ENCODE measurements at regions not wholly inside any gene's neighbourhood (a gene's known extent, or its start where the extent isn't known, plus 50 kb on each side); places are given as distances from the start of the nearest gene placed in this dataset.
A peak's percentile ranks its signal among the peaks of the same experiment; 100 is the strongest.

DNA sequence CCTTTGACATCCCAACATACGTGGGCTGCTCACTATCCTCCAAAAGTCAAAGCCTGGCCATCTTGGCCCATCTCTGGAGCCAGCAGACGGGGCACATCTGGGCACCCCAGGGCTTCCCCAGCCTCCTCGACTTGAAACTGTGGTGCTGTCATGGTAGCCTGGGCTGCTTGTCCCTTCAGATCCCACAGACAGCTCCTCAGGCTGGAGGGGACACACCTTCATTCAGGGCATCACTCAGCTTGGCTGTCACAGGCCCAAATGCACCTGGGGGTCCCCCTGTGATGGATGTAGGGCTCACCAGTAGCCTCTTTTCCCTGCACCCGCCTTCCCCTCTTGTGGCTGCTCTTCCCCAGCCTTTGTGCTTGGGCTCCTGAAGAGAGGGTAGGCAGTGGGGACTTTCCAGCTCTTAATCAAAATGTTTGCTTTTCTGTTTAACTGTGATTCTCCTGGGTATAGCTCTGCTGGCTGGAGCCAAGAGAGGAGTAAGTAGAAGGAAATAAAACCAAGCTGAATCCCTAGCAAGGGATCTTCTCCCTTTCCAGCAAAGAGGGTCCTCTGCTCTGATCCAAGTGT lies 92.3 kb downstream of the GYPC start:
- no peak for DNase-seq

DNA sequence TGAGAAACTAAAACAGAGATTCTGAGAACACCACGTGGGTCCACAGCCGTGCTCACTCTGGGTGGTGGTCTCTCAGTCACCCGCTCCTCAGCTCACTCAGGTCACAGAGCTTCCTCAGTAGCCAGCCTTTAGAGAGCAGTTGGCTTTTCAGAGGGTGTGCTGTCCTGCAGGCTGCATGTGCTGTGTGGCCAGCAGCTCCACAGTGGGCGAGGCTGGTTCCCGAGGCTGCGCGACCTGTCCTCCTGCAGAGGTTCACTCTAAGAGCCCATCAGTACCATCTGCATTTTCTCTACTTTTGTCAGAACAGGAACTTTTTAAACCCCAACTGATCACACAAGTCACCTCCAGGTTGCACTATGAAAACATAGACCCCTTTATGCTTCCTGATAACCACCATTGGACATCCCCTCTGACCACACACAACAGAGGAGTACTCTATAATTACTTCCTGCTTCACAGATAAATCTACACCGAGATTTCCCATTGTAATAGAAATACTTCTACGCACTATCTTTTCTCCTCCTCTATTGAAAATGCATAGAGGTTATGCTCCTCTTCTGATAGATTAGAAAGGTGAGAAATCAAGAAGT lies 93.1 kb downstream of the GYPC start:
- DNase-seq, result no peak

DNA sequence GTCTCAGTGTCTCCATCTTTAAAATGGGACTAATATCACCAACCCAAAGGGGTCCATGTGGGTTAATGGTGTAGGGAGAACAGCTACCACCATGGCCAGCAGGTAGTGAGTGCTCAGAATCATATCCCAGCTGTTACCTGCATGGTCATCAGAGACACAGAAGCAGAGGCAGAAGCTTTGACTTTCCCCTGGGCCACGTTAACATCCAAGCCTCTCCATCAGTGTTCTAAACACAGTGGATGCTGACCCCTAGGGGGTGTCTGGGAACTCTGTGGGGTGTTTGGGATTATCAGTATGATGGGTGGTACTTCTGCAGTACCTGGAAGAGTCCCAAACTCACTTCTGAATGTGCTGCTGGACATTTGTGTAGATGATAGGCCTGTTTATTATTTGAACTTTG lies 93.6 kb downstream of the GYPC start:
- DNase-seq, result peak; percentile 9

DNA sequence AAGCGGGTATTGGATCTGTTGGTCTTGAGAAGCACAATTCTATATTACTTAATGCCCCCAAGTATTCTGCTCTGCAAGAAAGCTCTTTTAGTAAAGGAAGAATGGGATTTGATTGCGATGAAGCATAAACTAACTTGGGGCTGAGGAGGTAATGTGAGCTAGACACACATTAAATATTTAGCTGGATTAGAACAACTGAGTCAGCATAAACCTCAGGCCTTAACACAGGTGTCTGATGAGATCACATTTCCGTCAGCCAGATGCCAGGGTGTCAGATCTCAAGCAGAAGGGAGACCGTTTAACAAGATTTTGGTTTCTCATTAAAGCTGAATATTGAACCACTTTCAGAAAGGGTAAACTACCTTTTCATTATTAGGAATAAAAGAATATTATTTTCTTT lies 94.5 kb downstream of the GYPC start:
- DNase-seq, result no peak

DNA sequence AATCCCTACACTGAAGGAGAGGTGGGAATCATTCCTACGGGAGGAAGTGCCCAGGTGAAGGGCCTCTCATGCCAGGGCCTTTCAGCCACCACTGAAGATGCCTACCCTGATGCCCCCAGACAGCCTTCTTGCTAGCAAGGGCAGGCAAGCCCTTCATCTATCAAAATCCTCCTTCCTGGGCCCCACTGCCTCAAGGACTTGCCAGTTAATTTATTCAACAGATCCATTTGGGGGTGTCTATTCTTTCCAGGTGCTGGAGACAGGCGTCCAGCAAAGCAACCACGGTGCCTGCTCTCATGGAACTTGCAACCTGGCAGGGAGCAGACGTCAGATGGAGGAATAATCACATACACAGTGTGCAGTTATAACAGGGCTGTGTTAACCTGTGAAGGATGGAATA lies 95.5 kb downstream of the GYPC start:
- DNase-seq, result no peak

DNA sequence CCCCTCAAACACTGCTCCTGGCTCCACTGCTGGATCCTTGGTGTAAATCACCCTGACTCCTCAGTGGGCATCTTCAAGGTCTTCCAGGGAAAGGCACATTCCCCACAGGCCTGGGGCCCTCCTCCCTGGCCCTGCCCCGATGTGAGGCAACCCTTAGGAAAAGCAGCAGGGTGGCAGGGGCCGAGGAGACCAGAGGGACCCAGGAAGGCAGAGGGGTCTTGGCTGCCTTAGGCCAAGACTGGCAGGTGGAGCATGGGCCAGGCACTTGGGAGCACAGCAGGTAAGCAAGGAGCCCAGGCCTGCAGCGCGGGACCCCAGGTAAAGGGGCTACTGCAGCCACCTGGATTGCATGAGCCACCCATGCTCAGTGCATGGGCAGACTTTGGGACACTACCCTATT lies 96.9 kb downstream of the GYPC start:
- DNase-seq, result no peak

DNA sequence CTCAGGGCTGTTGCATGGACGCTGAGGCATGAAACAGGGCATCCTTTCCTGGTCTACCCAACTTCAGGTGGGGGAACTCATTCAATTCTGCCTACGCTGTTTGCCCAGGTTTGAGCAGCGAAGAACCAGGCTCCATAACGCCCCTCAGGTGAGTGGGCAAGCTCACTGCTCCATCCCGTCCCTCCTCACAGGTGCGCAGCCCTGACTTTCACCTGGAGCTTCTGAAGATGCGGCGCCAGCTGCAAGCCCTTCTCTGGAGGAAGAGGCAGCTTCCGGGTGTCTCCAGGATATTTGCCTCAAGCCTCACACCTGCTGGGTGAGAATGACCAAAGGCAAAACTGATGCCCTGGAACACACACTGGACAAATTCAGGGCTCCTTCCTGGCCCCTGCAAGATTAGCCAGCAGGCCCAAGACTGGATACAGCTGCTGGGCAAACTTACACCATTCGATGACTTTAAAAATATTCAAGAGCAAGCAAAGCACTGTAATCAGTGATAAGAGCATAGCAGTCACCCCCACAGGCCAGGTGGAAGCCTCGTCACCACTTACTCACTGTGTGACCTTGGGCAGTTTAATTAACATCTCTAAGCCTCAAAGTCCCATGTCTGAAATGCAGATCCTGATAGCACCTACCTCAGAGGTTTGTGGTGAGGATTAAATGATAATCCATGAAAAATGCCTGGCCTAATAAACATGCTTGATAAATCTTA lies 97.7 kb downstream of the GYPC start:
- no peak for DNase-seq

DNA sequence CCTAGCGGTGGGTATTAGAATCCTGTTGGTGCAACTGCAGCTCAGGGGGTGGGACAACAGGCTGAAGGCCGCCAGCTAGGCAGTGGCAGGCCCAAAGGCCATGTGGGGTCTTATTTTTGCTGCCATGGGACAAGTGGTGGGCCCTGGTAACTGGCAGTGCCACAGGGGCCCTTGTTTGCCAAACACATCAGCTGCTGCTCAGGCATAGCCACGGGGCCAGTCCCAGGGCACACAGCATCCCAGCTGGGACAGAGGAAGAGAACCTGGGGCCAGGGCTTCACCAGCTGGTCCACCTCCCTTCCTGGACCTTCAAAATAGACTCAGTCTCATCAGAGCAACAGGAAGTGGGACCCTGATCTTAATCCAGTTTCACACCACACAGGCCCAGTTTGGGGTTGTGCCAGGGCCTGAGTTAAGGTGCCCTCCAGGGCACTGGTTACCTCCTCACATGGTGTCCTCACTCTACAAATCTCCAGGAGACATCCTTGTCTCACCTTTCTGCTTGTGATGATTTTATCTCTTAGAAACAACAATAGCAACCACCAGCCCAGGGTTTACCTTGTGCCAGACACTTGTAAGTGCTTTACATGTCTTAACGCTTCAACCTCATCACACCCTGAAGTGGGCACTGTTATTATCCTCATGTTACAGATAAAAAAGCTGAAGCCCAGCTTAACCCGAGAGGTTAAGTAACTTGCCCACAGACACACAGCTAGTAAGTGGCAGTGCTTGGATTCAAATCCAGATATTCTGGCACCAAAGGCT lies 98.5 kb downstream of the GYPC start:
- DNase-seq, result no peak

DNA sequence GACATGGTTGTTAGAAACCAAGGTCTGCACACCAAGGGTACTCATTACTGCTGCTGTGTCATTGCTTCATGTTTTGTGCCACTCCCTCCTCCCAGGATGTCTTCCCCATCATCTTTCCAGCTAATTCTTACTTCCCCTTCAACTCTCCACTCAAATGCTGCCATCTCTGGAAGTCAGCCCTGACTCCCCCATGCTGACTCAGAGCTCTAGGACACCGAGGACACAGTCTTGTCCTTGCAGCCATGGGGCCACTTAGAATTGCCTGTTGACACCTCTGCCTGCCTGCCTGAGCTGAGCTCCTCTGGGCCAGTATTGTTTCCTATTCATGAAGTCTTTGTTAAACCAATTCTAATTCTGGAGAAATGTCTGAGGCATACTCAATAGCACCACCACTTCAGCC lies 100.2 kb downstream of the GYPC start:
- DNase-seq, result no peak

DNA sequence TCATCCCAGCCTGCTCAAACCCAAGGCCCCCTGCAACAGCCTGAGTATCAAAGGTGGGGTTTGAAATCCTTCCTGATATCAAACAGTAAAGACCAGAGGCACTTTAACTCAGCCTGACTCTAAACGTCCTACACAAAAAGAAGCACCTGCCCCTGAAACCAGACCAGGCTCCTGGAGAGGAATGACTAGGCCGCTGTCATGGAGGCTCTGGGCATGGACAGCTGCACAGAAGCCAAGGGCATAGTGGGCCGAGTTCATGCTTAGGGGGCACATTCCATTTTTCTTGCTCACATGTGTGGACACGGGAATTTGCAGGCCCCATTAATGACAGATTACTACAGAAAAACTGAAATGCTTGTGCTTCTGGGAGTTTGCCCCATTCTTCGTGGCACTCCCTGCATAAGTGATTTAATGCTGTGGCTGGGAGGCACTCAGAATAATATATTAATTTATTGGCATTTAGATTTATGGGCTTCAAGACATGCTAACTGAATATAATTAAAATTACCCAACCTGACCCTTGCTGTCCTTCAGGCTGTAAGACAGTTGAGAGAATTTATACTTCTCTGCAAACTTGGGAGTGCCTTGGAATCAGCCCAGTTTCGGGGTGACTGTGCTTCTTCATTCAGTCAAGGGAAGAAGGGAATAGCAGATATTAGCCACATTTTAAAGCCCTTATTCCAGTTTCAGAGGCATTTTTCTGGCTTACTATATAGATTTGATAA lies 105.5 kb downstream of the GYPC start:
- no peak for DNase-seq

DNA sequence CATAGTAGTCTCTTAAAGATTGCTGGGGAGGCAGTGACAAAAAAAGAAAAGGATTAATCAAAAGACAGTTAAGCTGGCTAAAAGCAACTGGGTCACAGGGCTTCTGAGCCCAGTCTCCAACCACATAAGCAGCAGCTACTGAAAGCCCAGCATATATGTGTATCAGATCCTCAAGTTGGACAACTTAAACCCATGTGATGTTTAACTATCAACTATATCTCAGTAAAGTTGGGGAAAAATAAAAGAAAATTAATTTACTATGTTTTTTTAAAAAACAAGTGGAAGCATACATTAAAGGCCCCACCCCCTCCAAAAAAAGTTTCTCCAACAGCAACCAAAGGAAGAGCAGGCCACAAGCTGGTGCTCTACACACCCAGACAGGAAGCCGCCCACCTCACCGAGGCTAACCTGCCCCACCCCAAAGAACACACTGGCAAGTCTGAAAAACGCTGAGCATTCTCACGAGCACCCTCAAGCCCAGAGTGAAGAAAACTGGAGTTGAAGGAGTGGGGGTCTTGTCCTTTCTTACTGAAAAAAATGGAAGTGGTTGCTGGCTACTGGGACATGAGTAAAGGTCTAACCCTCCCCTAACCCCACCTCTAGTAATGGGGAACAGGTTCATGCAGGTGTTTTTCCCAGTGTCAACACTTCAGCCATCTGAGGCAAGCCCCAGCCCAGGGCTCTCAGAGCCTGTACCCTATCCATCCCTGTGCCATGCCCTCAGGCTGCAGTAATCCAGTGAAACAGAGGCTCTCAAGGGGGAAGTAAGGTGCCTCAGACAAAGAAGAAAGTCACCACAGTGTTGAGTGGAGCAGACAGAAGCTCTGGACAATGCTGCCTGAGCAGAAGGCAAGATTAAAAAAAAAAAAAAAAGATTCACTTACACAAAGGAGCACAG lies 106.3 kb downstream of the GYPC start:
- no peak for DNase-seq

DNA sequence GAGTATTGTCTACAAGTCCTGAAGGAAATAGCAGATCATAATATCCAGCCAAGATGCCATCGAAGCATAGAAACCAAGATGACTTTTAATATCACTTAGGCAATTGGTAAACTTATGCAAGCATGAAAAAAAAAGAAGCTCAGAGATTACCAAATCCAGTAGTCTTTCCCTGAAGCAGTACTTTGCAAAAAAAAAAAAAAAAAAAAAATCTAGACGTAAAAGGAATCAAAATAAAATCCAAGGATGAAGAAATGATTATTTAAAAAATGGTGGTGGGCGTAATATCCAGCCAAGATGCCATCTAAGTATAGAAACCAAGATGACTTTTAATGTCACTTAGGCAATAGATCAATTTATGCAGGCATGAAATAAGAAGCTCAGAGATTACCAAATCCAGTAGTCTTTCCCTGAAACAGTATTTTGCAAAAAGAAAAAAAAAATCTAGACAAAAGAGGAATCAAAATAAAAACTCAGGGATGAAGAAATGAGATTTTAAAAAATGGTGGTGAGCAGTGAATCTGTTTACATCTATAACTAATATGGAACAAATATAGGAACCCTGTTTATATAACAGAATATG lies 108.8 kb downstream of the GYPC start:
- no peak for DNase-seq

DNA sequence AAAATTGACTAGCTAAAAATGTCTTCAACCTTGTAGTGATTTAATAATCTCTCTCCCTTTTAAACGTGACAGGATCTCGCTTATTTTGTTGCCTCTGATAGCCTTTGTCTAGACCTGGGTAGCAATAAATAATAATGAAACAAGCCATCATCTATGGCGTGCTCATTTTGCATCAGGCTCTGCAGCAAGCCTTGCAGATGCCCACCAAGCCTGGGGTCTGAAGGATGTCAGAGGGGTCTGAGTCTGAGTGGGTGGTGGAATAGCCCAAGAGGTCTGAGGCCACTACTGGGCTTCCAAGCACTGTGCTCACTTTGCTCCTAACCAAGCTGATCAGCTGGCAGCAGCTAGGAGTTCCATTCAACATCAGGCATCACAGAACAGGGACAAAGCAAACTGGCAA lies 109.4 kb downstream of the GYPC start:
- DNase-seq, result no peak

DNA sequence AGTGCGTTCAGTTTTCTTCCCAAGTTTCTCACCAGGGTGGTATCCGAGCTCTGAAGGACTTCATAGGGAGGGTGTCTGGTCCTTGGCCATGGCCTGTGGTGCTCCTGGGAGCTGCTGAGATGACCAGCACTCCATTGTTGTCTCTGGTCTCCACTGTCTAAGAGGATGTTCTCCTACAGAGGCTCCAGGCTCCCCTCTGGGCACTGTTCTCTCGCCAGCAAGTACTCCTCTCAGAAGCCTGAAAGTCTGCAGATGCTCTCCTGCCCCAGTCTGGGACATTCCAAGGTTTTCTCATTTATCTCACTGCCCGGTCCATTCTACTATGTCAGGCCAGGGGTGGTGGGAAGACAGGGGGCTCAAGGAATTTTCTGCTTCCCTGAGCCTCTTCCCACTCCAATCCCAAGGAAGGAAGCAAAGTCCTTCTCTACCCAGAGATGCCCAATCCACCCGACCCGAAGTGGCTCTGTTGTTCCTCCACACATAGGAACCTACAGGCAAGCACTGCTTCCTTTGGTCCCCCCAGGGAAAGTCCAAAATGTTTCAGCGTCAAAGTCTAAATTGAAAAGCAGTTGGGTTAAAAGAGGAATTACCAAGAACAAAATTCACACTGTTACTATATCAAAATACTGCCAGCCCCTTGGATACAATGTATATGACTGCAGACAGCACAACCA lies 110.5 kb downstream of the GYPC start:
- DNase-seq, result no peak

DNA sequence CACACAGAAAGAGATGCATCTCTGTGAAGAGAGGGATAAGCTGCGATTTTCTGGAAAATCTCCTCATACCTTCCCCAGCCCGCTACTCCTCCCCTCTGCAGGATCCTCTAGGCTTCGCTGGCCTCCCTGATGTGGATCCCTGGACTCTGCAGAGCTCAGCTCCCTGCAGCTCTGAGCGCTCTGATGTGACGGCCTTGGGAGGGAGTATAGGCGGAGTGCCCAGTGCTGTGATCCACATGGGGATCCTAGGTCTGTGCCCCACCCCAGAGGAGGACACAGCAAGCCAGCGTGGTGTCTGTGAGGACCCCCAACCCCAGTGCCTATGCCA lies 111.0 kb downstream of the GYPC start:
- DNase-seq, result no peak

DNA sequence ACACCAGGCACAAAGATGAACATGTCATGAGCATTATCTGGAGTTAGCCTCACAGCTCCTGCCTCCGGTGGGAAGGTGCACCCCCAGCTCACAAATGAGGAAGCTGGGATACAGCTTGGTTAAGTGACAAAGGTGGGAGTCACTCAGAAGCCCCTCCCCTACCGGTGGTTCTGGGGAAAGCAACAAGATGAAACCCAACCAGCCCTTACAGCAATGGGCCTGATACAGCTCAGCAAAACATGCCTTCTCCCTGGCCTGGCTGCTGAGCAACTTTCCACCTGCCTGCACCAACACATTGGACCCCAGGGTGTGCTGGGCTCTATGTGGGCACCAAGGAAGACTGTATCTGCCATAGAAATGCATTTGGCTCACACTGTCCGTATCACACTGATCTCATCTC lies 113.2 kb downstream of the GYPC start:
- no peak for DNase-seq

DNA sequence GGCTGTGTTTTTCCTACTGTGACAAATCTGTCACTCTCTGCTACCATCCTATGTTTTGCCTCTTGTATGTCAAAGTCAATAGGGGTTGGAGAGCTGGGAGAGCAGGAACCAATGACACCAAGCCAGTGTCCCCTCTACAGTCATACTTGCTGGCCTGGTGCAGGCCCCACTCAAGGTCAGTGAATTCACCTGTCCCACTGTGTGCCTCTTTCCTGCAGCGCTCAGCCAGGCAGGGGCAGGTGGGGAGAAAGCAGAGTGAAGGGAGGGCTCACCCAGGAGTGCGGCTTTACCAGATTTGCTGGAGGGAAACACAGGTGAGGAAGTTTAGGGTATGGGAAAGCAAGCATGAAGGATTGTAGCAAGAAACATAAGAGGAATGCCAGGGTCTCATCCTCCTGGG lies 114.5 kb downstream of the GYPC start:
- no peak for DNase-seq

DNA sequence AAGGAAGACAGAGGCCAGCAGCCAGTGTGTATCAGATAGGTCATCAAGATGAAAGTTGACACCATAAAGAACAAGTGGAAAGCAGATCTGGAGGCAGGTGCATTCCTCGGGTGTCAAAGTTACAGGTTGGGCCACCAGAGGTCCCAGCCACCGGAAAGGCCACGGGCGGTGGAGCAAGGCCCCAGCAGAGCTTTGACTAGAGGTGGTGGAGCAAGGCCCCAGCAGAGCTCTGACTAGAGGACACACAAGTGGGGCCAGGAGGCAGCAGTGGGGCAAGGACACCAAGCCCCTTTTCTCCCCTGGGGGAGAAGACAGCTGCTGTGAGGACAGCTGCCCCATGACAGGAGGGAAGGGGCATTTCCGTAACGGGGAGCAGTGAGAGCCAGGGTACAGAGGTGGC lies 115.1 kb downstream of the GYPC start:
- no peak for DNase-seq

DNA sequence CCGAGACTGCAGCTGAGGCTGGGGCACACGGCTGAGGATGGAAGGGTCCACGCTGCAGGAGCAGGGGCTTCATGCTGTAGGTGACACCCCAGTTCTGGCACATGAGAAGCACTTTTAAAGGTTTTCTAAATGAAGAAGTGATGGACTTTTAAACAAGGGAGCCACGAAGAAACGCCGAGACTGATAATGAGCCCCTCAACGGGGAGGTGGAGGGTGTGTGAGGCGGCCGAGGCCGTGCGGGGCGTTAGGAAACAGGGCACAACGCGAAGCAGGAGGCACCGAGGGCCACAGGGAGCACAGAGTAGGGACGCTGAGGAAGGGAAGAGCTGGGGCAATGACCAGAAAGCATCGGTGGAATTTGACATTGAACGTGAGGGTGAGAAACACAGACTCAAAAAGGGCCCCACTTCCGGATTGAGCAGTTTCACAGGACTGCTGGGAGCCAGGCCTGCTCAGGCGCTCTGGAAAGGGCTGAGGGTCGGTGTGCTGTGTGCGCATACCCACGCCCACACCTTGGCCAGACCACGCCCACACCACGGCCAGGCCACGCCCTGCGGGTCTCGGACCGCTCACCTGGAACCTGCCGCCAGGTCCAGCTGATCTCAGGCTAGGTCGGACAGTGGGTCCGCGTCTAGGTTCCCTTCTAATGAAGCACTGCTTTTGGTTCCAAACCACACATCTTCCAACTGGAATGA lies 115.7 kb downstream of the GYPC start:
- no peak for DNase-seq

DNA sequence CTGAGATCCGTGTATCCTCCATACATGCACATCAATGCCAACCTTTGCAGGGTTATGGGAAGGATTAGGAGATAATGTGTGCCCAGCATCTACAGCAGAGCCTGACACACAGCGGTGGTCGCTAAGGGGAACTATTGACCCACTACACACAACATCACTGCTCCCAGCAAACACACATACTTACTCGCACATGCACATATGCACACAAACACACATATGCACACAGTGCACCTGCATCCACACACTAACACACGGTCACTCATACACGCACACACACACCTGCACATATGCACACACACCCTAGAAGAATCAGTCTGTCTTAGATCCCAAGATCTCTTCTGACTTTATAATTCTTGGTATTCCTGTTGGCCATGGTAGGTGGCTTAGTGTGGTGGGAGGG lies 118.3 kb downstream of the GYPC start:
- DNase-seq, result no peak

DNA sequence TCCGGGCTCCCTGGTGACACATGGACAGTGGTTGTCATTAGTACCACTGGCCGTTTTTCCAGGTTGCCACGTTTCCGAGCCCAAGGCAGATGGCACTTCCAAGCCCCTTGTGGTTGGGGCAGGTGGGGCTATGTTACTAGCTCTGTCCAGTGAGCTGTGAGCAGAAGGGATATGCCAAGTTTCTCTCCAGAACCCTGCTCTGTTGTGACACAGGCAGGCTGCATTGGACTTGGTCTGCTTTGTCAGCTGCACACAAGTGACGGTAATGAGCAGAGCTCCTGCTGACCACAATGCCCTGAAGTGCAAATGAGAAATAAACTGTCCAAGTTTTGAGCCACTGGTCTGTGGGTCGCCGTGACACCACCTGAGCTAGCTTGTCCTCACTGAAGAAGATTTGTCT lies 118.8 kb downstream of the GYPC start:
- DNase-seq, result no peak

Data from fibroblast of upper back skin (primary cell).